Spleen (tissue), 11 donors: ENCODE measurements at regions not wholly inside any gene's neighbourhood (a gene's known extent, or its start where the extent isn't known, plus 50 kb on each side); places are given as distances from the start of the nearest gene placed in this dataset.

ENCODE experiments used
- DNase-seq: peaks from one replicate; pipeline ENCODE4 v3.0.0-alpha.2; 2020
- H3K27ac ChIP-seq, 8 donors: fragments of 200-600 bp; sonication (generic) in 7 of 8; 1 replicate in 4 of 8; 2 replicates in 4 of 8; pipeline versions ENCODE4 v1.5.0 to v1.8.0; 2016 to 2021; ENCODE audit warnings: inconsistent platforms in 4 of 8, mild to moderate bottlenecking in 4 of 8, moderate library complexity in 1 of 8
- H3K27me3 ChIP-seq, 7 donors: fragments of 200-600 bp; sonication (generic) in 6 of 7; replicated peaks in 1 of 7; 1 replicate in 4 of 7; 2 replicates in 3 of 7; pipeline versions ENCODE4 v1.5.0 to v1.8.0; 2016 to 2021; ENCODE audit warnings: inconsistent platforms in 3 of 7, mild to moderate bottlenecking in 1 of 7
- H3K36me3 ChIP-seq, 6 donors: fragments of 200-600 bp; sonication (generic) in 5 of 6; 1 replicate in 4 of 6; 2 replicates in 2 of 6; pipeline versions ENCODE4 v1.5.0 to v1.8.0; 2016 to 2021; ENCODE audit warnings: inconsistent platforms in 2 of 6
- H3K4me1 ChIP-seq, 6 donors: fragments of 200-600 bp; sonication (generic) in 5 of 6; 1 replicate in 3 of 6; 2 replicates in 3 of 6; pipeline versions ENCODE4 v1.5.0 to v1.8.0; 2016 to 2021; ENCODE audit warnings: inconsistent platforms in 3 of 6
- H3K4me3 ChIP-seq, 8 donors: fragments of 200-600 bp; sonication (generic) in 7 of 8; 1 replicate in 4 of 8; 2 replicates in 4 of 8; pipeline versions ENCODE4 v1.5.0 to v1.8.0; 2016 to 2021; ENCODE audit warnings: inconsistent platforms in 4 of 8, mild to moderate bottlenecking in 4 of 8, moderate library complexity in 2 of 8
- H3K9me3 ChIP-seq, 8 donors: fragments of 200-600 bp; sonication (generic) in 7 of 8; 1 replicate in 4 of 8; 2 replicates in 4 of 8; pipeline versions ENCODE4 v1.5.0 to v1.8.0; 2016 to 2021; ENCODE audit warnings: inconsistent platforms in 4 of 8
- POLR2A ChIP-seq, 3 donors: fragments of 450-650 bp; IDR thresholded peaks; one replicate each; pipeline ENCODE4 v1.5.1; 2017; ENCODE audit warnings: antibody characterized with exemption in 3 of 3, mild to moderate bottlenecking in 1 of 3
- POLR2AphosphoS5 ChIP-seq, 3 donors: sonication (generic); formaldehyde crosslinking; IDR thresholded peaks; one replicate each; pipeline ENCODE4 v1.5.1; 2017; ENCODE audit warnings: antibody characterized with exemption in 3 of 3
- WGBS, 5 donors: extraction: QIAGEN DNeasy Blood & Tissue Kit in 3 of 5; methylation state at CpG; one replicate each; pipeline versions ENCODE4 v1.1.5 to v1.1.7; 2013 to 2018; 5-methylcytosine and 5-hydroxymethylcytosine counted together
- intact Hi-C: fragments of 100-400 bp; cut with DNase I; formaldehyde crosslinking; loops from one replicate; pipeline ENCODE4 v1.15.0; 2023; ENCODE audit warnings: low total_unique reads
- TF ChIP-seq, protein P1 (sequence below), 11 experiments: fragments of 200-600 bp in 7 of 11; fragments of 450-650 bp in 4 of 11; sonication (generic) in 4 of 11; IDR thresholded peaks in 8 of 11; conservative IDR thresholded peaks in 3 of 11; 1 replicate in 7 of 11; 2 replicates in 4 of 11; pipeline versions ENCODE4 v1.4.0 to v1.8.0; 2016 to 2021; ENCODE audit warnings: antibody characterized with exemption in 11 of 11, inconsistent platforms in 4 of 11, mild to moderate bottlenecking in 1 of 11
- donor health status: healthy with polysubstance abuse.
- donor health status: DM: no; HTN: no; CAD: no; lungs with moderate emphysema.
- donor health status: DM: no; HTN: no; CAD: no.
- donor health status: Bipolar disorder and iron deficiency.
- donor health status: healthy.
- donor health status: DM: no; HTN: no; CAD: no.
- donor health status: DM: yes; HTN: yes; CAD: no.

DNA sequence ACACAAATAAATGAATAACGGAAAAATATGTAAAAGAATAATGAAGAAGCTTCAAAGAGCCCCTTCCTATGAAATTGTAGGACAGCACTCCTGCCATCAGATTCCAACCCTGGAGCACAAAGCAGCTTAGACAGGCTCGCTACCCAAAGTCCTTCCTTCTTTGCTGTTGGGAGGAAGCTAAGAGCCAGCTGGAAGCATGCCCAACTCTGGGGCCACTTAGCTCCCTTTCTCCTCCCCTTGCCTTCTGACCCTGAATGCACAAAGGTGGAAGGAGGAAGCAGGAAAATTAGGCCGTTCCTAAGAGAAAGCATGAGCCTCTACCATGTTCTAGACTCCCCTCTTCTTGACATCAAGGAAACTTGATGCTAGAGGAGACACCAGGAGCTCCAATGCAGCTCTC lies 700.8 kb downstream of the RNF144A start:
- H3K27ac ChIP-seq, result no peak overlapping the region
- DNase-seq, result no peak
- TF ChIP-seq POLR2AphosphoS5 (IDR thresholded peaks at IDR 0.05) (no peak), POLR2A (IDR thresholded peaks at IDR 0.05) (no peak)
- TF ChIP-seq, protein P1, sequence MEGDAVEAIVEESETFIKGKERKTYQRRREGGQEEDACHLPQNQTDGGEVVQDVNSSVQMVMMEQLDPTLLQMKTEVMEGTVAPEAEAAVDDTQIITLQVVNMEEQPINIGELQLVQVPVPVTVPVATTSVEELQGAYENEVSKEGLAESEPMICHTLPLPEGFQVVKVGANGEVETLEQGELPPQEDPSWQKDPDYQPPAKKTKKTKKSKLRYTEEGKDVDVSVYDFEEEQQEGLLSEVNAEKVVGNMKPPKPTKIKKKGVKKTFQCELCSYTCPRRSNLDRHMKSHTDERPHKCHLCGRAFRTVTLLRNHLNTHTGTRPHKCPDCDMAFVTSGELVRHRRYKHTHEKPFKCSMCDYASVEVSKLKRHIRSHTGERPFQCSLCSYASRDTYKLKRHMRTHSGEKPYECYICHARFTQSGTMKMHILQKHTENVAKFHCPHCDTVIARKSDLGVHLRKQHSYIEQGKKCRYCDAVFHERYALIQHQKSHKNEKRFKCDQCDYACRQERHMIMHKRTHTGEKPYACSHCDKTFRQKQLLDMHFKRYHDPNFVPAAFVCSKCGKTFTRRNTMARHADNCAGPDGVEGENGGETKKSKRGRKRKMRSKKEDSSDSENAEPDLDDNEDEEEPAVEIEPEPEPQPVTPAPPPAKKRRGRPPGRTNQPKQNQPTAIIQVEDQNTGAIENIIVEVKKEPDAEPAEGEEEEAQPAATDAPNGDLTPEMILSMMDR (IDR thresholded peaks at IDR 0.05 in 8 of 11, conservative IDR thresholded peaks at IDR 0.05 in 3 of 11), result no peak
- intact Hi-C loops, result no loop called here
- peaks cover 0 to 4% (median 0%) of the 10 kb centered on the region in 7 donors for H3K27me3 ChIP-seq
- H3K4me3 ChIP-seq, result no peak overlapping the region
- no peaks in the 10 kb centered on the region for H3K36me3 ChIP-seq
- 51 to 72% (median 63%) methylated on average over 3 of the region's 3 CpGs for WGBS, 5 donors
- H3K4me1 ChIP-seq, result no peaks in the 10 kb centered on the region
- no peaks in the 10 kb centered on the region for H3K9me3 ChIP-seq

DNA sequence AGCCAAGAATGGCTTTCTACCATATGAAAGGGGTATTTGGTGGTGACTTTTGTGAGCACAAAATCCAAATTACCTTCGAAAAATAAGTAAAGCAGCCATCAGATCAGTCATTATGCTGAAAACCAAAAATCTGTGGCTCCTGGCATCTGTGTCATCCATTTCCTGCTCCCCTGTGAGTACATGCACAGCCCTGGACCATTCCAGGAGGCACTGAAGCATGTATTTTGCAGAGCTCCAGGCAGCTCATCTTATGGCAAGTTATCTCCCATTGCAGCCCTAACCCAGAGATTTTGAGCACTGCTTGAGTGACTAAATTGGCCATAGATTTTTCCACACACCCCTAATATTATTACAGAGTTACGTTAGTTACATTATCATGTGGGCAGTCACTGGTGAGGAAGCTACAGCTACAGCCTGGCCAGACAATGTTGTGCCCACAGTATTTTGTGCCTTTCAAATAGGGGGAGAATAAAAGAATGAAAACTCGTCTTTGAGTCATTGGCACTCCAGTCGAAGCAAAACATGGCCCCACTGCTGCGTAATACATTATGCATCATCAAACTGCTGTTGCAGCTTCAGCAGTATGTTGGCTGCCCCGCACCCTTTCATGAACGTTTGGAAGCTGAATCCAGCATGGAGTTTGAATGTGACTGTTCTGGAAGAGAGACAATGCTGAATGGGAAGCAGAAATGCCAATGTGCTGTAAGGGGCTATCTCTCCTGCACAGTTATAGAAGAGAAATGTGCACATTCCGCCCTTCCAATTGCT lies 702.2 kb downstream of the RNF144A start:
- Histone ChIP-seq H3K27me3 (peaks cover 0 to 4% (median 0%) of the 10 kb centered on the region in 7 donors), H3K9me3 (no peaks in the 10 kb centered on the region), H3K4me3 (no peak overlapping the region), H3K27ac (no peak overlapping the region), H3K36me3 (no peaks in the 10 kb centered on the region), H3K4me1 (no peaks in the 10 kb centered on the region)
- DNase-seq, result no peak
- TF ChIP-seq, protein P1 (IDR thresholded peaks at IDR 0.05 in 8 of 11, conservative IDR thresholded peaks at IDR 0.05 in 3 of 11), result no peak
- TF ChIP-seq POLR2AphosphoS5 (IDR thresholded peaks at IDR 0.05) (no peak), POLR2A (IDR thresholded peaks at IDR 0.05) (no peak)
- WGBS, 5 donors, result 79 to 86% (median 81%) methylated on average over 8 of the region's 8 CpGs
- intact Hi-C loops, result no loop called here

DNA sequence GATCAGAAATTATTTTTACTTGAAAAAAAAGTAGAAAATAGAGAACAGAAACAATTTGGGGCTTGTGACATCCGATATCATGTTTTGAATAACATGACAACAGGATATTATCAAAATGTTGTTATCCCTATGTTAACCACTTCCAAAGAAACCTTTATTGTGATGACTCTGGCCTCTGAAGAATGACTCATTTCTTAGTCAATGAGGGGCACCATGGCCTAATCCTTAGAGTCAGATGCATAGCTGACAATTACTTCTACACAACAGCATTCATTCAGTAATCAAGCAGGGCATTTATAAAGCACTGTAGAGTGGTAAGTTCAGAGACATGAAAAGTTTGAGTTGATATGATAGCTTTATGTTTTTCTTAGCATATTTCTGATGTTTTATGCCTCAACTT lies 703.0 kb downstream of the RNF144A start:
- H3K4me1 ChIP-seq, result peaks cover 0 to 3% (median 0%) of the 10 kb centered on the region in 6 donors

More for the DNA sequence above, 703.0 kb downstream of the RNF144A start:
- Histone ChIP-seq H3K27ac (no peak overlapping the region), H3K36me3 (no peaks in the 10 kb centered on the region), H3K27me3 (peaks cover 0 to 1% (median 0%) of the 10 kb centered on the region in 7 donors), H3K4me3 (no peak overlapping the region), H3K9me3 (no peaks in the 10 kb centered on the region)
- TF ChIP-seq POLR2AphosphoS5 (IDR thresholded peaks at IDR 0.05), result no peak
- no peak for TF ChIP-seq POLR2A (IDR thresholded peaks at IDR 0.05)
- TF ChIP-seq, protein P1 (IDR thresholded peaks at IDR 0.05 in 8 of 11, conservative IDR thresholded peaks at IDR 0.05 in 3 of 11), result no peak
- 72 to 92% (median 75%) methylated on average over 1 of the region's 1 CpG for WGBS, 5 donors
- no peak for DNase-seq
- intact Hi-C loops, result no loop called here
